GM20431 (cell line): ENCODE measurements at regions not wholly inside any gene's neighbourhood (a gene's known extent, or its start where the extent isn't known, plus 50 kb on each side); places are given as distances from the start of the nearest gene placed in this dataset.
"Not testable (repeated sequence)": the region's sequence is repeated elsewhere in the genome, so short reads cannot be mapped to it uniquely, and the experiment has no call there.

ENCODE experiments used
- in situ Hi-C: fragments of 300-500 bp; cut with MseI, MboI; formaldehyde crosslinking; loops from one replicate; pipeline ENCODE4 v1.15.0; 2020; ENCODE audit warnings: low sequenced_read_pairs; ENCODE audit not compliant: unreplicated experiment

GRCh38 chr3:162978136-162978535 lies 1481.5 kb downstream of the OTOL1 start:
- in situ Hi-C loops: no loop called here

DNA sequence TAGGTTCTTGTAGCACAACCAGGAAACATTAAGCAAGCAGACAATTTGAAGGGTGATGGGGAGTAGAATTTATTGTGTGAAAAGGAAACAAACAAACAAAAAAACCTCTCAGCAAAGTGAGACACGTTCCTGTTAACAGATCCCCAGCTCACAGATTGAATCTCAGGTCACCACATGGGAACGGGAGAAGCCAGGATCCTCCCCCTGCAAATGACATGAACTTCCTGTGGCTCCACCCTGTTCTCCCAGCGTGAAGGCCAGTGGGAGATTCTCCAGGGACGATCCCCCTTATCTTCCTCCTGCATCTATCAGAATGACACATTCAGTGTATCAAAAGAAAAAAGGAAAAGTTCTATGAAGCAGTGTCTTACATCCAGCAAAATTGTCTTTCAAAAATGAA lies 1488.1 kb downstream of the OTOL1 start:
- in situ Hi-C loops: no loop called here

GRCh38 chr3:162987085-162987794 lies 1490.6 kb downstream of the OTOL1 start:
- in situ Hi-C loops: not testable (repeated sequence)

- in situ Hi-C loops: no loop called here
Observed at GRCh38 chr3:162992741-162993140, 1496.1 kb downstream of the OTOL1 start.

GRCh38 chr3:162994165-162994564 lies 1497.6 kb downstream of the OTOL1 start:
- in situ Hi-C loops: no loop called here

- in situ Hi-C loops: no loop called here
Observed at GRCh38 chr3:162996368-162996767, 1499.8 kb downstream of the OTOL1 start.

DNA sequence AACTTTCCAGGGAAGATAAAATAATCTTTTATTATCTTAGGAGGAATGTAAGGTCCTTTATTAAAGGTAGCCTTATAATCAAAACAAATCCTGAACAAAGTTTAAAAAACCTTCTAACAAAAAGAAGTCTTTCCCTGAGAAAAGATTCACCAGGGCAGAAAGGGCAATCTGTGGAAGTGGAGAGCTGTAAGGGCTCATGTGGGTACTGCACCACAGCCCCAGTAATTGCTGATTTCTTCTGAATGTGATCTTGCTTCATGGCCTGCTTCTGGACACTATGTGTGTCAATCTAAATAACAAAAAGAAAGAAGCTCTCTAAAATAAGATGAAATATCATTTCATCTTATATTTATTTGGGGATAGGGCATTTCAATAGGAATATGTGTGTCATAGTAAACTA lies 1501.6 kb downstream of the OTOL1 start:
- in situ Hi-C loops: no loop called here

GRCh38 chr3:163011596-163011995 lies 1515.0 kb downstream of the OTOL1 start:
- in situ Hi-C loops: no loop called here

- in situ Hi-C loops: no loop called here
Observed at GRCh38 chr3:163016251-163016650, 1519.6 kb downstream of the OTOL1 start.

DNA sequence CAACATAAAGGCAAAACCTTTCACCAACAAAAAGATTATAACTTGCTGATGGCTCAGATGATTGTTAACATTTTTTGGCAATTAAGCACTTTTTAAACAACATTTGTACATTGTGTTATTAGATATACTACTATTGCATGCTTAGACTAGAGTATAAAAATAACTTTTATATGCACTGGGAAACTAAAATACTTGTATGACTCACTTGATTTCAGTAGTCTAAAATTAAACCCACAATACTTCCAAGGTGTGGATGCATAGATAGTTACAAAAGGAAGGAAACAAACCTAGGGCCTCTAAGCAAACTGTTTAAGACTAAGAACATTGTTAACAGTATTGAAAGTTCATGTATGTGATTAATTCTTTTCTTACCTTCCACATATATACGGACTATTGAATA lies 1521.5 kb downstream of the OTOL1 start:
- in situ Hi-C loops: no loop called here

DNA sequence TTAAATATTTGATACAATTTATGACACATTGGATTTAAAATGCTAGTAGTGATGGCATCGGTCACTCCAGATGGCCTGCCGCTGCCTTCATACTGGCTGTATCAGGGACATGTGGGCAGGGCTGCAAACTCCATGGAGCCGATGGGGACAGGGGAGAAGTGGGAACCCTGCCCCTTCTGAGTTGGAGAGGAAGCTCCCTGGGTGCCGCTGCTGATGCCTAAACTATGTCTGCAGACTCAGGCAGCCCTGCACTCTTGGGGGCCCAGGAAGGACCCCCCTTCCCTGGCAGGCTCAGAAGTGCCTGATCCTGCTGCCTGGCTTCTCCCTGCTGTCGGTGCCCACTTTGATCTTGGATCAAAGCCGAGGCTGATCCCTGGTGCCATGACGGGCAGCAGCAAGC lies 1522.1 kb downstream of the OTOL1 start:
- in situ Hi-C loops: no loop called here

- in situ Hi-C loops: no loop called here
Observed at GRCh38 chr3:163019260-163019659, 1522.7 kb downstream of the OTOL1 start.

DNA sequence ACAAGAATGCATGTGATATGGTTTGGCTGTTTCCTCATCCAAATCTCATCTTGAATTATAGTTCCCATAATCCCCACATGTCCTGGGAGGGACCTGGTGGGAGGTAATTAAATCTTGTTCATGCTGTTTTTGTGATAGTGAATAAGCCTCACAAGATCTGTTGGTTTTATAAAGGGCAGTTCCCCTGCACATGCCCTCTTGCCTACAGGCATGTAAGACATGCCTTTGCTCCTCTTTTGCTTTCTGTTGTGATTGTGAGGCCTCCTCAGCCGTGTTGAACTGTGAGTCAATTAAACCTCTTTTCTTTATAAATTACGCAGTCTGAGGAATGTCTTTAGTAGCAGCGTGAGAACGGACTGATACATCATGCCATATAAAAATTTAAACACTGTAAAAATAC lies 1537.0 kb downstream of the OTOL1 start:
- in situ Hi-C loops: no loop called here

GRCh38 chr3:163039636-163040035 lies 1543.0 kb downstream of the OTOL1 start:
- in situ Hi-C loops: no loop called here

GRCh38 chr3:163043074-163043473 lies 1546.5 kb downstream of the OTOL1 start:
- in situ Hi-C loops: no loop called here

GRCh38 chr3:163045945-163046344 lies 1549.3 kb downstream of the OTOL1 start:
- in situ Hi-C loops: no loop called here

DNA sequence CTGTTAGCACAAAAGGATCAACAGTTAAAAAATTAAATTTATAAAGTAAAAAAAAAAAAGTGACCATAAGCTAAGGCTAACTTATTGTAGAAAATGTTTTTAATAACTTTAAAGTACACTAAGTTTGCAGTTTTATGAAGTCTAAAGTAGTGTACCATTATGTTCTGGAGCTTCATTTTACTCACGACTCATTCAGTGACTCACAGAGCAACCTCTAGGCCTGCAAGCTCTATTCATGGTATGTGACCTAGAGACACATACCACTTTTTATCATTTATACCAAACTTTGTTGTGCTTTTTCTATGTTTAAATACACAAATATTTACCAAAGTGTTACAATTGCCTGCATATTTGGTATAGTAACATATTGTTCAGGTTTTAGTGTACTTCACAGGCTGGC lies 1552.3 kb downstream of the OTOL1 start:
- in situ Hi-C loops: no loop called here

DNA sequence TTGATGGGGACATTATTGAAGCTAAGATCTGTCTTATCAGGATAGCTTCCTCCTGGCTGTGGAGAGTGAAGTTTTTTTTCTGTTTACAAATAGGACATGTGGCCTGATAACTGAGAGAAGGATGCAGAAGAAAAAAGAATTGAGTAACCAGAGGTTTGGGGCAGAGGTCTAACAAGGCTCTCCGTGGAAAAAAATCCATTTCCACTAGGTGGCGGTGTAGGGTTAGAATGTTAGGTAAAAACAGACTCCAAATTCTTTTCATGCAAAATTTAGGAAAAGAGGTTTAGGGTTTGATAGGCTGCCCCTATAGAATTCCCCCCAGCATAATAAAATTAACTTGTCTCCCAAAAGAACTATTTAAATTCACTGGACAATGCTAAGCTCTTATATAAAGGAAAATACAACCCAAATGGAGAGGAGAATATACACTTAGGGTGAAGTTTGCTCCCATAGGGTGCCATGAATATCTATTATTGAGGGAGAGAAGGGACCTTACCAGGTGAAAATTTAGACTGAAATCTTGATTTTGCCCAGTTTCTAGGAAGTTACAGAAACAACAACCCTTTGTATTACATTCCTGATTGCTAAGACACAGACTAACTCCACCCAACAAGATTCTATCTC lies 1560.4 kb downstream of the OTOL1 start:
- in situ Hi-C loops: no loop called here

DNA sequence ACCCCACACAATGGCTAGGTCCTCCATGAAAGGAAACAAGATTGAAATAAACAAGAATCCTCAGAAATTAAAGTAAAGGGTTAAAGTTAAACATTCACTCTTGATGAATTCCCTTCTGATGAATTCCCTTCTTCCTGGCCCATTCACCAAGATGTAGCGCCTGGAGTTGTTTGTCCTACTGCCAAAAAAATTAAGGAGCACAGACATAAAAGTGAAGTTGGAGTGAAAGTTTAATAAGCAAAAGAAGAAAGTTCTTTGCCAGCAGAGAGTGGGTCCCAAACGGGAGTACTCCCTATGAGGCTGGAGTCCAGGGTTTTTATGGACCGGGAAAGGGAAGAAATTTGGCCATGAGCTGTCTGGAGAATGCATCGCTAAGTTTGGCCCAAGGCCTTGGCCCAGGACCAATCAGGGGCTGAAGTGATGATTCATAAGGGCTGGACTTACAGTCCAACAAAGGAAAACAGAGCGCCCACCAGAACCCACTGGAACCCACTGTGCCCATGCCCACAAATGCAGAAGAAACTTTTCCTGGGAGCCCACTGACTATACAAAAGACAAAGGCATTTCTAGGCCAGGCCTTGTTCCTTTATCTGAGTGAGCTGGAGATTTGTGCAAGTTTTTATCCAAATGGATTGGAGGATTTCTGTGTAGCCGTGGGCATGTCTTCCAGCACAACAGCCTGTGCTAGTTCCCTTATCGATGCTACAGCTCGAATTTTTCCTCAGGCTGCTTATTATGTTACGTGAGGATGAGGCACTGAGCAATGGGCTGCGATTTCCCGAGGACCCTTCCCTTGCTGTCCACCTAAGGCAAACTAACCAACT lies 1561.6 kb downstream of the OTOL1 start:
- in situ Hi-C loops: no loop called here

- in situ Hi-C loops: no loop called here
Observed at GRCh38 chr3:163071713-163072112, 1575.1 kb downstream of the OTOL1 start.
